ENCODE measurements at regions not wholly inside any gene's neighbourhood (a gene's known extent, or its start where the extent isn't known, plus 50 kb on each side); places are given as distances from the start of the nearest gene placed in this dataset.

DNA sequence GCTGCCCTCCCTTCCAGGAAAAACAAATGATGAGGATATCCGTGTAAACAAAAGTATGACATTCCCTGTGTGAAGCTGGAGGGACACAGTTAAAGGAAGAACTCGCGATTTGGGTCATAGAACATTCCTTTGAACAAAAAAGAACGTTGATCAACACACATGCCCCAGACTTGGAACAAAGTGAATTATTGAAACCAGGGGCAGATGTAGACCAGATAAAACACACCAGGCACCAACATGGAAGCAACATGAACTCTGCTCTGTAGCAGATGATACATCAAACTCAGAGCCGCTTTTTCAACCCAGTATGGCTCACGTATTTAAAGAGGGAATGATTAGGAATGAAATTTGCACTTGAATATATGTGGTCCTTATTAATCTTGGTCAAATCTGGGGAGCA is 206.5 kb downstream of the TMEM182 start:
- WGBS (ENCODE audit: missing lambda C conversion rate): 14% methylated on average over 6 of the region's 6 CpGs
- TF ChIP-seq CEBPB (IDR thresholded peaks at IDR 0.05): no peak
- no peak for TF ChIP-seq EHMT2 (IDR thresholded peaks at IDR 0.05; ENCODE audit: low read depth)
- TF ChIP-seq ZFP36 (IDR thresholded peaks at IDR 0.05; ENCODE audit: borderline replicate concordance, partially characterized antibody): no peak
- TF ChIP-seq POLR2AphosphoS2 (conservative IDR thresholded peaks at IDR 0.05; ENCODE audit: low read length): no peak
- no peak for TF ChIP-seq PBX3 (IDR thresholded peaks at IDR 0.05)
- no peak for ATAC-seq

GRCh38 chr2:102971701-102972100 is 209.9 kb downstream of the TMEM182 start:
- no peak overlapping the region for H3K4me2 ChIP-seq
- H3K9me3 ChIP-seq: no peaks in the 10 kb centered on the region
- ChIA-PET POLR2A (no interaction called here), CTCF (no interaction called here)
- H3K4me3 ChIP-seq: no peak overlapping the region
- no peaks in the 10 kb centered on the region for H3K4me1 ChIP-seq
- FAIRE-seq (no peak), ATAC-seq (no peak), DNase-seq (ENCODE audit: low read depth in 1 of 2, low spot score in 1 of 2) (no peak)
- H3K27ac ChIP-seq: no peak overlapping the region
- TF ChIP-seq MAZ (IDR thresholded peaks at IDR 0.05; ENCODE audit: borderline replicate concordance, low read depth, low read length) (no peak), MAFK (IDR thresholded peaks at IDR 0.05; ENCODE audit: partially characterized antibody) (no peak), HES2 (IDR thresholded peaks at IDR 0.05) (no peak), FOSB (CRISPR knock-in tag; IDR thresholded peaks at IDR 0.05) (no peak), NPAS2 (CRISPR knock-in tag; IDR thresholded peaks at IDR 0.05; ENCODE audit: borderline replicate concordance) (no peak), EP300 (IDR thresholded peaks at IDR 0.05) (no peak), JUN (IDR thresholded peaks at IDR 0.05) (no peak), RAD21 (conservative IDR thresholded peaks at IDR 0.05 in 1 of 2, IDR thresholded peaks at IDR 0.05 in 1 of 2) (no peak), CBX2 (IDR thresholded peaks at IDR 0.05; ENCODE audit: borderline replicate concordance, low read depth) (no peak), ESRRA (IDR thresholded peaks at IDR 0.05; ENCODE audit: borderline replicate concordance, low read length) (no peak), KDM5A (IDR thresholded peaks at IDR 0.05) (no peak), USF2 (IDR thresholded peaks at IDR 0.05) (no peak), HOXB5 (CRISPR knock-in tag; IDR thresholded peaks at IDR 0.05) (no peak), FOXS1 (CRISPR knock-in tag; IDR thresholded peaks at IDR 0.05) (no peak)
- TF ChIP-seq, protein P1, sequence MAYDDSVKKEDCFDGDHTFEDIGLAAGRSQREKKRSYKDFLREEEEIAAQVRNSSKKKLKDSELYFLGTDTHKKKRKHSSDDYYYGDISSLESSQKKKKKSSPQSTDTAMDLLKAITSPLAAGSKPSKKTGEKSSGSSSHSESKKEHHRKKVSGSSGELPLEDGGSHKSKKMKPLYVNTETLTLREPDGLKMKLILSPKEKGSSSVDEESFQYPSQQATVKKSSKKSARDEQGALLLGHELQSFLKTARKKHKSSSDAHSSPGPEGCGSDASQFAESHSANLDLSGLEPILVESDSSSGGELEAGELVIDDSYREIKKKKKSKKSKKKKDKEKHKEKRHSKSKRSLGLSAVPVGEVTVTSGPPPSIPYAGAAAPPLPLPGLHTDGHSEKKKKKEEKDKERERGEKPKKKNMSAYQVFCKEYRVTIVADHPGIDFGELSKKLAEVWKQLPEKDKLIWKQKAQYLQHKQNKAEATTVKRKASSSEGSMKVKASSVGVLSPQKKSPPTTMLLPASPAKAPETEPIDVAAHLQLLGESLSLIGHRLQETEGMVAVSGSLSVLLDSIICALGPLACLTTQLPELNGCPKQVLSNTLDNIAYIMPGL (CRISPR knock-in tag; IDR thresholded peaks at IDR 0.05; ENCODE audit: borderline replicate concordance): no peak
- TF ChIP-seq, protein P2, sequence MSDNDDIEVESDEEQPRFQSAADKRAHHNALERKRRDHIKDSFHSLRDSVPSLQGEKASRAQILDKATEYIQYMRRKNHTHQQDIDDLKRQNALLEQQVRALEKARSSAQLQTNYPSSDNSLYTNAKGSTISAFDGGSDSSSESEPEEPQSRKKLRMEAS (IDR thresholded peaks at IDR 0.05): no peak
- 30% methylated on average over 6 of the region's 6 CpGs for WGBS (ENCODE audit: missing lambda C conversion rate)

More for the DNA sequence above, 206.5 kb downstream of the TMEM182 start:
- Histone ChIP-seq H3K4me1 (no peaks in the 10 kb centered on the region), H3K27ac (no peak overlapping the region), H3K4me3 (no peak overlapping the region), H3K4me2 (no peak overlapping the region), H3K9me3 (no peaks in the 10 kb centered on the region)
- DNase-seq (ENCODE audit: low read depth in 1 of 2, low spot score in 1 of 2) (no peak), FAIRE-seq (no peak)
- POLR2A ChIA-PET: no interaction called here
- CTCF ChIA-PET: no interaction called here
